ENCODE measurements at regions not wholly inside any gene's neighbourhood (a gene's known extent, or its start where the extent isn't known, plus 50 kb on each side); places are given as distances from the start of the nearest gene placed in this dataset.

DNA sequence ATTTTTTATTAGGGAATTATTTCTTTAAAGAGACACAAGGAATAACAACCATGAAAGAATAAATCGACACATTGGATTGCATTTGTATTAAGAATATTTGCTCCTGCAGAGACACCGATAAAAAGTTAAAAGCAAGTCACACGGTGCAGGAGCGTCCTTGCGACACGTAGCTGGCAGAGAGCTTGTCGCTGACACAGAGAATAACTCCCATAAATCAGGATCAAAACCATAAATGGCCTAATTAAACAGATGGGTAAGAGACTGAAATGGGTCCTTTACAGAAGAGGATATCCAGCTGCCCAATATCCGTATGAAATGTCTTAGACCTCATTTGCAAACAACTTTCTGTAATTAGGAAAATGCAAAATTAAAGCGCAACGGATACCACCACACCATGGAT lies 126.1 kb upstream of the SNTG2 start:
- no peaks in the 10 kb centered on the region for H3K4me1 ChIP-seq (ENCODE audit: control insufficient read depth, insufficient read depth, low read length)
- H3K9me3 ChIP-seq (ENCODE audit: control insufficient read depth, insufficient read depth, low read depth, low read length), result no peaks in the 10 kb centered on the region
- H3K36me3 ChIP-seq (ENCODE audit: control insufficient read depth in 2 of 2, insufficient read depth in 1 of 2, low read length in 2 of 2), result no peaks in the 10 kb centered on the region
- POLR2A ChIA-PET, result interaction anchor here (0.6 kb wide), 1 partner anchor 635 kb away, joined by 3 read pairs; no protein-coding TSS in a partner anchor
- H3K27ac ChIP-seq (ENCODE audit: extremely low read depth, low read depth, low read length), result no peak overlapping the region
- no peak for TF ChIP-seq ZNF513 (tag by site-specific recombination; IDR thresholded peaks at IDR 0.05)
- TF ChIP-seq ZNF2 (tag by site-specific recombination; IDR thresholded peaks at IDR 0.05), result no peak
- TF ChIP-seq, protein P1, sequence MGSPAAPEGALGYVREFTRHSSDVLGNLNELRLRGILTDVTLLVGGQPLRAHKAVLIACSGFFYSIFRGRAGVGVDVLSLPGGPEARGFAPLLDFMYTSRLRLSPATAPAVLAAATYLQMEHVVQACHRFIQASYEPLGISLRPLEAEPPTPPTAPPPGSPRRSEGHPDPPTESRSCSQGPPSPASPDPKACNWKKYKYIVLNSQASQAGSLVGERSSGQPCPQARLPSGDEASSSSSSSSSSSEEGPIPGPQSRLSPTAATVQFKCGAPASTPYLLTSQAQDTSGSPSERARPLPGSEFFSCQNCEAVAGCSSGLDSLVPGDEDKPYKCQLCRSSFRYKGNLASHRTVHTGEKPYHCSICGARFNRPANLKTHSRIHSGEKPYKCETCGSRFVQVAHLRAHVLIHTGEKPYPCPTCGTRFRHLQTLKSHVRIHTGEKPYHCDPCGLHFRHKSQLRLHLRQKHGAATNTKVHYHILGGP (tag by site-specific recombination; IDR thresholded peaks at IDR 0.05), result no peak
- no peak for TF ChIP-seq PRDM6 (tag by site-specific recombination; IDR thresholded peaks at IDR 0.05)
- no peak for TF ChIP-seq ZBTB44 (tag by site-specific recombination; IDR thresholded peaks at IDR 0.05)
- CTCF ChIA-PET, result no interaction called here
- H3K4me3 ChIP-seq (ENCODE audit: low read depth, low read length), result no peak overlapping the region

DNA sequence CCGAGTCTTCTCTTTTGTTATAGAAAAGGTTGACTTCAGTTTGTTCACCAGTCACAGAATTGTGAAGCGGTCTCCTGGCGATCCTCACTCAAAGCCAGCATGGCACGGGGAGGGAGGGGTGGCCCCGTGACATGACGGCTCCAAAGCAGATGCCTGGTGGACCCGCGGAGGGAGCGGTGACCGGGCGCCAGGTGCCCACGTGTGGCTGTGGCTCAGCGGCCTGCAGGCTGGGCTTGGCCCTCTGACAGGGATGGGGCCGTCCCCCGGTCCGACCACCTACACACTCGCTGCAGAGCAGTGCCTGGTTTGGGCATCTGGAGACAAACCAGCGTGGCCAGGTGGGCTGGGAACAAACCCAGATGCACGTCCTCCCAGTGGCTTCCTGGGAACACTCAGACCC lies 129.1 kb upstream of the SNTG2 start:
- Histone ChIP-seq H3K27ac (ENCODE audit: extremely low read depth, low read depth, low read length) (no peak overlapping the region), H3K36me3 (ENCODE audit: control insufficient read depth in 2 of 2, insufficient read depth in 1 of 2, low read length in 2 of 2) (no peaks in the 10 kb centered on the region), H3K4me3 (ENCODE audit: low read depth, low read length) (no peak overlapping the region), H3K9me3 (ENCODE audit: control insufficient read depth, insufficient read depth, low read depth, low read length) (no peaks in the 10 kb centered on the region), H3K4me1 (ENCODE audit: control insufficient read depth, insufficient read depth, low read length) (no peaks in the 10 kb centered on the region)
- ChIA-PET CTCF (no interaction called here), POLR2A (no interaction called here)
- TF ChIP-seq YY1 (tag by site-specific recombination; IDR thresholded peaks at IDR 0.05), result no peak
- TF ChIP-seq ZNF157 (tag by site-specific recombination; IDR thresholded peaks at IDR 0.05), result no peak
- TF ChIP-seq PRDM6 (tag by site-specific recombination; IDR thresholded peaks at IDR 0.05), result no peak
- TF ChIP-seq ZNF544 (tag by site-specific recombination; IDR thresholded peaks at IDR 0.05), result no peak
- TF ChIP-seq ZNF837 (tag by site-specific recombination; IDR thresholded peaks at IDR 0.05), result no peak
- no peak for TF ChIP-seq ZNF121 (tag by site-specific recombination; IDR thresholded peaks at IDR 0.05)
- no peak for TF ChIP-seq ZNF658 (tag by site-specific recombination; IDR thresholded peaks at IDR 0.05)
- no peak for TF ChIP-seq EGR2 (tag by site-specific recombination; IDR thresholded peaks at IDR 0.05; ENCODE audit: low read depth)
- TF ChIP-seq, protein P2, sequence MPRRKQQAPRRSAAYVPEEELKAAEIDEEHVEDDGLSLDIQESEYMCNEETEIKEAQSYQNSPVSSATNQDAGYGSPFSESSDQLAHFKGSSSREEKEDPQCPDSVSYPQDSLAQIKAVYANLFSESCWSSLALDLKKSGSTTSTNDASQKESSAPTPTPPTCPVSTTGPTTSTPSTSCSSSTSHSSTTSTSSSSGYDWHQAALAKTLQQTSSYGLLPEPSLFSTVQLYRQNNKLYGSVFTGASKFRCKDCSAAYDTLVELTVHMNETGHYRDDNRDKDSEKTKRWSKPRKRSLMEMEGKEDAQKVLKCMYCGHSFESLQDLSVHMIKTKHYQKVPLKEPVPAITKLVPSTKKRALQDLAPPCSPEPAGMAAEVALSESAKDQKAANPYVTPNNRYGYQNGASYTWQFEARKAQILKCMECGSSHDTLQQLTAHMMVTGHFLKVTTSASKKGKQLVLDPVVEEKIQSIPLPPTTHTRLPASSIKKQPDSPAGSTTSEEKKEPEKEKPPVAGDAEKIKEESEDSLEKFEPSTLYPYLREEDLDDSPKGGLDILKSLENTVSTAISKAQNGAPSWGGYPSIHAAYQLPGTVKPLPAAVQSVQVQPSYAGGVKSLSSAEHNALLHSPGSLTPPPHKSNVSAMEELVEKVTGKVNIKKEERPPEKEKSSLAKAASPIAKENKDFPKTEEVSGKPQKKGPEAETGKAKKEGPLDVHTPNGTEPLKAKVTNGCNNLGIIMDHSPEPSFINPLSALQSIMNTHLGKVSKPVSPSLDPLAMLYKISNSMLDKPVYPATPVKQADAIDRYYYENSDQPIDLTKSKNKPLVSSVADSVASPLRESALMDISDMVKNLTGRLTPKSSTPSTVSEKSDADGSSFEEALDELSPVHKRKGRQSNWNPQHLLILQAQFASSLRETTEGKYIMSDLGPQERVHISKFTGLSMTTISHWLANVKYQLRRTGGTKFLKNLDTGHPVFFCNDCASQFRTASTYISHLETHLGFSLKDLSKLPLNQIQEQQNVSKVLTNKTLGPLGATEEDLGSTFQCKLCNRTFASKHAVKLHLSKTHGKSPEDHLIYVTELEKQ (tag by site-specific recombination; IDR thresholded peaks at IDR 0.05; ENCODE audit: borderline replicate concordance), result no peak
- TF ChIP-seq ZNF664 (tag by site-specific recombination; IDR thresholded peaks at IDR 0.05), result no peak
- no peak for TF ChIP-seq PATZ1 (tag by site-specific recombination; IDR thresholded peaks at IDR 0.05)
- TF ChIP-seq, protein P3, sequence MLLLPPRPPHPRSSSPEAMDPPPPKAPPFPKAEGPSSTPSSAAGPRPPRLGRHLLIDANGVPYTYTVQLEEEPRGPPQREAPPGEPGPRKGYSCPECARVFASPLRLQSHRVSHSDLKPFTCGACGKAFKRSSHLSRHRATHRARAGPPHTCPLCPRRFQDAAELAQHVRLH (tag by site-specific recombination; IDR thresholded peaks at IDR 0.05), result no peak
- no peak for TF ChIP-seq GFI1B (tag by site-specific recombination; IDR thresholded peaks at IDR 0.05)
